GM04503 (cell line): ENCODE measurements at regions not wholly inside any gene's neighbourhood (a gene's known extent, or its start where the extent isn't known, plus 50 kb on each side); places are given as distances from the start of the nearest gene placed in this dataset.
"Not testable (repeated sequence)": the region's sequence is repeated elsewhere in the genome, so short reads cannot be mapped to it uniquely, and the experiment has no call there.

Source experiments
- DNase-seq: peaks from one replicate; pipeline ENCODE4 v3.0.0-alpha.2; 2012; ENCODE audit warnings: low read depth

- not testable (repeated sequence) for DNase-seq
These were observed 111.3 kb downstream of the NPIPB11 start for GRCh38 chr16:29294951-29295795.

GRCh38 chr16:29294400-29294933 lies 112.0 kb downstream of the NPIPB11 start:
- DNase-seq: not testable (repeated sequence)

GRCh38 chr16:29293545-29293944 lies 113.0 kb downstream of the NPIPB11 start:
- DNase-seq: not testable (repeated sequence)

GRCh38 chr16:29292952-29293471 lies 113.5 kb downstream of the NPIPB11 start:
- DNase-seq: not testable (repeated sequence)

- DNase-seq: not testable (repeated sequence)
These were observed 114.9 kb downstream of the NPIPB11 start for GRCh38 chr16:29291329-29292271.

- DNase-seq: peak; percentile 36
These were observed 115.8 kb downstream of the NPIPB11 start for GRCh38 chr16:29290631-29291247.

GRCh38 chr16:29289516-29290239 lies 116.8 kb downstream of the NPIPB11 start:
- DNase-seq: not testable (repeated sequence)

- DNase-seq: not testable (repeated sequence)
These were observed 117.6 kb downstream of the NPIPB11 start for GRCh38 chr16:29288711-29289474.

GRCh38 chr16:29287871-29288535 lies 118.5 kb downstream of the NPIPB11 start:
- DNase-seq: not testable (repeated sequence)

- not testable (repeated sequence) for DNase-seq
These were observed 119.3 kb downstream of the NPIPB11 start for GRCh38 chr16:29287246-29287645.

GRCh38 chr16:29286796-29287195 lies 119.7 kb downstream of the NPIPB11 start:
- not testable (repeated sequence) for DNase-seq

GRCh38 chr16:29286161-29286560 lies 120.3 kb downstream of the NPIPB11 start:
- not testable (repeated sequence) for DNase-seq

- DNase-seq: not testable (repeated sequence)
These were observed 121.2 kb downstream of the NPIPB11 start for GRCh38 chr16:29285151-29285885.

- DNase-seq: not testable (repeated sequence)
These were observed 121.8 kb downstream of the NPIPB11 start for GRCh38 chr16:29284723-29285122.

GRCh38 chr16:29284159-29284558 lies 122.4 kb downstream of the NPIPB11 start:
- DNase-seq: not testable (repeated sequence)

GRCh38 chr16:29278097-29278871 lies 128.2 kb downstream of the NPIPB11 start:
- not testable (repeated sequence) for DNase-seq

GRCh38 chr16:29276446-29276845 lies 130.1 kb downstream of the NPIPB11 start:
- DNase-seq: not testable (repeated sequence)
